SK-N-DZ (cell line): ENCODE measurements at regions not wholly inside any gene's neighbourhood (a gene's known extent, or its start where the extent isn't known, plus 50 kb on each side); places are given as distances from the start of the nearest gene placed in this dataset.

Experiments used
- DNase-seq: peaks from one replicate; pipeline ENCODE4 v3.0.0-alpha.2; 2015; ENCODE audit warnings: low spot score

- no peak for DNase-seq
Observed at GRCh38 chr16:50469121-50469743, 79.0 kb upstream of the NKD1 start.

GRCh38 chr16:50468749-50469078 lies 79.5 kb upstream of the NKD1 start:
- no peak for DNase-seq

- DNase-seq = peak; percentile 72
Observed at GRCh38 chr16:50467943-50468748, 80.0 kb upstream of the NKD1 start.

- DNase-seq = no peak
Observed at GRCh38 chr16:50467559-50467942, 80.6 kb upstream of the NKD1 start.

GRCh38 chr16:50466170-50466569 lies 82.0 kb upstream of the NKD1 start:
- DNase-seq = no peak

- no peak for DNase-seq
Observed at GRCh38 chr16:50464325-50465290, 83.6 kb upstream of the NKD1 start.

GRCh38 chr16:50463581-50464324 lies 84.4 kb upstream of the NKD1 start:
- DNase-seq = no peak

- DNase-seq = no peak
Observed at GRCh38 chr16:50462793-50463507, 85.2 kb upstream of the NKD1 start.

- no peak for DNase-seq
Observed at GRCh38 chr16:50461400-50461760, 86.8 kb upstream of the NKD1 start.

- DNase-seq = no peak
Observed at GRCh38 chr16:50460538-50461399, 87.4 kb upstream of the NKD1 start.

- no peak for DNase-seq
Observed at GRCh38 chr16:50459496-50460080, 88.6 kb upstream of the NKD1 start.

GRCh38 chr16:50458667-50459495 lies 89.3 kb upstream of the NKD1 start:
- DNase-seq = no peak

- DNase-seq = no peak
Observed at GRCh38 chr16:50457979-50458491, 89.2 kb upstream of the BRD7 start.

GRCh38 chr16:50457423-50457822 lies 88.6 kb upstream of the BRD7 start:
- DNase-seq = no peak

GRCh38 chr16:50455288-50455845 lies 86.6 kb upstream of the BRD7 start:
- no peak for DNase-seq

- DNase-seq = no peak
Observed at GRCh38 chr16:50453446-50453845, 84.7 kb upstream of the BRD7 start.

GRCh38 chr16:50451951-50452508 lies 83.2 kb upstream of the BRD7 start:
- no peak for DNase-seq

- DNase-seq = no peak
Observed at GRCh38 chr16:50450957-50451356, 82.2 kb upstream of the BRD7 start.
